Embryonic facial prominence (tissue), 1 donor: ENCODE measurements at regions not wholly inside any gene's neighbourhood (a gene's known extent, or its start where the extent isn't known, plus 50 kb on each side); places are given as distances from the start of the nearest gene placed in this dataset.

Source experiments
- DNase-seq: peaks from one replicate; pipeline ENCODE4 v3.0.0-alpha.2; 2016; ENCODE audit errors: extremely low spot score

DNA sequence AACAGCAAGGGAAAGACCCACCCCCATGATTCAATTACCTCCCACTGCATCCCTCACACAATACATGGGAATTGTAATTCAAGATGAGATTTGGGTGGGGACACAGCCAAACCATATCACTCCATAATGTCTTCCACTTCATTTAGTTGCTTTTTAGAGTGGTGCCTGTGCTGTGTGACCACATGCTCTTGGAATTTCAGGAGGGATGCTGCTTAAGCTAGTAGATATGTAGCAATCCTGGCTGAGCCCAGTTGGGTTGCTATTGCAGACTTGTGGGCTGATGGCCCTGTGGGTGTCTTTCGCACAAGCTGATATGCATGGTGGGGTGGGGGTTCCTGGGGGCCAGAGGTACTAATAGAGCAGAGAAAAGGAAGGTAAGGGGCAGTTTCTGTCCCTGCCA, 160.4 kb upstream of the SYT6 start:
- DNase-seq = no peak

DNA sequence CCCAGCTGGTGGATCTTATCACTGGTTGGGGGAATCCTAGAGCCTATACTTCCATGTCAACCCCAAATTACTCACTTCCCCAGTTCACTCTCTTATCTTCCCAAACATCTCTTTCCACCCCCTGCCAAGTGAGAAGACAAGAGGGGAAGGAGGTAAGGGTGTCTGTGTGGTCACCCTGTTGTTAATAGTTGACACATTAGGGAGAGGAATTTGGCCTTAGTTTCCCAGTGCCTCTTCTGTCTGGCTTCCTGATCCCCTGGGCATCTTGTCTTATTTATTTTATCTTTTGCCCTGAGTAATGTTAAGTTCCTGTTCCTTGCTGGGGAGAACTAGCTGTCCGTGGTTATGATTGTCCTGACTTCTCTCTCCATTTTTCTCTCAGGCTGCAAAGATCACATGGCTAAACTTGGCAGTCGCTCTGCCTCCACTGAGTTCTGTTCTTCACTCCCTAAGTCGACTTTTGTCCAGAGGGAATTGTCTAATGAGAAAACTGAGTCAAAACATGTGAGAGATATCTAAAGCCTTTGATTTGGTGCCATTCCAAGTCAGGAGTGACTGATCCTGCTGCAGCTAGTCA, 157.1 kb upstream of the SYT6 start:
- DNase-seq = no peak

DNA sequence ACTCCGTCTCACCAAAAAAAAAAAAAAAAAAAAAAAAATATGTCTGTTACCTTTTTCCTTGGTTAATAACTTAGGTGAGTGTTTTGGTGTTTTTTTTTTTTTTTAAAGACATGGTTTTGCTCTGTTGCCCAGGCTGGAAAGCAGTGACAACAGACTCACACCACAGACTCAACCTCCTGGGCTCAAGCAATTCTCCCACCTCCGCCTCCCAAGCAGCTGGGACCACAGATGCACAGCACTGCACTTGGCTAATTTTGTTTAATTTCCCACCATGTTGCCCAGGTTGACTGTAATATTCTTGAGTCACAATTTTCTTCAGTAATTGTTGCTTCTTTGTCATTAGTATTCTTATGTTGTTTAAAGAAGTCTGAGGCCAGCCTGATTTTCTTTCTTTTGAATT, 149.2 kb upstream of the SYT6 start:
- DNase-seq = no peak

DNA sequence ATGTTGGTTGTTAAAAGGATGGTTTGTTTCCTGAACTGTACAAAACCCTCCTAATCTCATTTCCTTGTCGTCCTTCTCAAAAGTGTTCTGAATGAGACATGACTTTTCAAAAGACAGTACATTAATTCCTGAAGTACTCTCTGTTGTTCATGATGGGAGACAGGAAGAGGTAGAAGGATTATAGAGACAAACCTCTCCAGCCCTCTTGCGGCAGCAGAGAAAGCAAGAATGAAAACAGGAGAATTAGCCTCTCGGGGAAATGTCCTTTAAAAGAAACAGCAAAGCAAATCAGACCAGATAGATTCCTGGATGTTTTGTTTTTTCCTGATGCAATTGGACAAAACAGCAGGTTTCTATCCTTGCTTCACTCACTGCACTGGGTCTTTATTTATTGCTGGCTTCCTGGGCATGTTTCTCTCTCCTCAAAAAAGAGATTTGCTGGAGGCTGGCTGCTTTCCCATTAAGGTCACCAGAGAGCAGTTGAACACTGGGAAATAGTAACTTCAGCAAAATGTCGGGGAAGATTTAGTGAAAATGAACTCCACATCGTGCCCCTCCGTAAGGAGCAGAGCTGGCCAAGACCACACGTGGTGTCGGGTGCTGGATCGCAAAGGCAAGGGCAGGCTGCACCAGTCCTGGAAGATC, 145.8 kb upstream of the SYT6 start:
- DNase-seq = no peak

DNA sequence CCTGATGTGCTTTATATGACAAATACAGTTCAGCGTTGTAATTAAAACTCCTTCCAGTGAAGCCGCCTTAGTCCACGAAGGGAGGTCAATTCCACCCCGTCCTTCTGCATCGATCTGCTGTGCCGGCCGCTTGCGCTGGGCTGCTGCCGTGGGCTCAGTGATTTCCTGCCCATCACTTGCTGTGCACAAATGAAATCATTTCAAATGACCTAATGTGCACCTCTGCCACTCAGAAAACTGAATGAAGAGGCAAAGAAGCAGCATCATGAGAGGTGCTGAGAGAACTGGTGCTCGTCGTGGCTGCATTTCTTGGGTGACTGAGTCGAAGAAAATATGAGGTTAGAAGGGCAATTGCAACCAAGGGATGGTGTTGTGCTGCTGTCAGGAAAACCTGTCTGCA, 144.3 kb upstream of the SYT6 start:
- no peak for DNase-seq

- DNase-seq = no peak
These were observed 142.7 kb upstream of the SYT6 start for GRCh38 chr1:114296413-114296812.

GRCh38 chr1:114295321-114295720, 141.7 kb upstream of the SYT6 start:
- DNase-seq = no peak

- DNase-seq = no peak
These were observed 139.2 kb upstream of the SYT6 start for GRCh38 chr1:114292835-114293234.

- no peak for DNase-seq
These were observed 138.5 kb upstream of the SYT6 start for GRCh38 chr1:114292194-114292593.

DNA sequence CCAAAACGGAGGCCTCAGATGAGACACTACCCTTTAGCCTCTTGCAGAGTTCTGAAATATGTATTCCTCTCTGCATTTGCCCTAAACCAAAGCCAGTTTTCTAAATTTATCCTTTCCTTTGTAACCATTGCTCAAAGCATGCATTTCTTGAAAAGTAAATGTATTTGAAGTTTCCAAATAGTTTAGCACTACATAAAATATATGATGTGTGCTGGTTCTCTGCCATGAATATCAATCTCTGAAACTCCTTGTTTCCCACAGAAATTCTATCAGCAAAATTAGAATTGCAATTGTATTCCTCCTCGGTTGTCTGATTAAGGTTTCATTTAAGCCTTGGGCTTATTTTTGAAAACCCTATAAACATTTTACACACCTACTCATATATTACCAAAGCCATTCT, 137.1 kb upstream of the SYT6 start:
- no peak for DNase-seq

GRCh38 chr1:114290341-114290740, 136.7 kb upstream of the SYT6 start:
- no peak for DNase-seq

DNA sequence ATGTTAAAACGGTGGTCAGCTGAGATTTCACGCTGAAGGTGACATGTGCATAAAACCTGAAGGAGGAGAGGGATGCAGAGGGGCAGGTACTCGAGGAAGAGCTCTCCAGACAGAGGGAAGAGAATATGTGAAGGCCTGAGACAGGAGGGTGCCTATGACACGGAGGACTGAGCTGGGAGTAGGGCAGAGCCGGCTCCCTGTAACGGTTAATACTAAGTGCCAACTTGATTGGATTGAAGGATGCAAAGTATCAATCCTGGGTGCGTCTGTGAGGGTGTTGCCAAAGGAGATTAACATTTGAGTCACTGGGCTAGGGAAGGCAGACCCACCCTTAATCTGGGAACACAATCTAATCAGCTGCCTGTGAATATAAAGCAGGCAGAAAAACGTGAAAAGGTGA, 136.2 kb upstream of the SYT6 start:
- no peak for DNase-seq

DNA sequence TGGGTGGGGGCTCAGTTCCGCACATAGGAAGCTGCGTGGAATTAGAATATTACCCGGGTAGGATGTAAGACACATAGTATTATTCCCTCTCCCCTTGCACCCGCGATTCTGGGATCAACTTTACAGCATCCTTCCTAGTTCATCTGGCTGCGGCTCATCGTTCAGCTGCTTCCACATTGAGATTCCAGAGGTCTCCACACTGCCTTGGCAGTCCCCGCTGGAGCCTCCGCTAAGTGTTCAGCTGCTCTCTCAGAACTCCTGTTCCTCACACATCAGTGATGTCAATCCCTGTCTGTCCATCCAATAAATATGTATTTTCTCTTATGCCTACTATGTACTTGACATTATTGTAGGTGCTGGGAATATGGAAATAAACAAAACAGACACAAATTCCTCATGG, 135.6 kb upstream of the SYT6 start:
- DNase-seq = no peak

DNA sequence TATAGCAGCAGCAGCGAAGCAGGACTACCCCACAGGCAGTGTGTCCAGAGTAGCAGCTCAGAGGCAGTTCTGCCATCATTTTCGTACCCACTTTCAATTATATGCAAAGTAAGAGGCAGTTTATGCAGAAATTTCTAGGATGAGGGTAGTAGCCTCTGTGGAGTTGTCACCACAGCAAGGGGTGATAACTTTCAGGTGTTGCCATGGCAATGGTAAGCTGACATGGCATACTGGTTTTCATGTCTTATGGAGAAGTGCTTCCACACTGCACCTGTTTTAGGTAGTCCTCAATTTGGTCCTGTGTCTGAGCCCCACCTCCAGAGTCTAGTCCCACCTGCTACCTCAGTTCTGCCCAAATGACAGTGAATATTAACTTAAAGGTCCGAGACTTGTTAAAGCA, 133.3 kb upstream of the SYT6 start:
- no peak for DNase-seq

GRCh38 chr1:114286179-114286578, 132.5 kb upstream of the SYT6 start:
- DNase-seq = no peak

DNA sequence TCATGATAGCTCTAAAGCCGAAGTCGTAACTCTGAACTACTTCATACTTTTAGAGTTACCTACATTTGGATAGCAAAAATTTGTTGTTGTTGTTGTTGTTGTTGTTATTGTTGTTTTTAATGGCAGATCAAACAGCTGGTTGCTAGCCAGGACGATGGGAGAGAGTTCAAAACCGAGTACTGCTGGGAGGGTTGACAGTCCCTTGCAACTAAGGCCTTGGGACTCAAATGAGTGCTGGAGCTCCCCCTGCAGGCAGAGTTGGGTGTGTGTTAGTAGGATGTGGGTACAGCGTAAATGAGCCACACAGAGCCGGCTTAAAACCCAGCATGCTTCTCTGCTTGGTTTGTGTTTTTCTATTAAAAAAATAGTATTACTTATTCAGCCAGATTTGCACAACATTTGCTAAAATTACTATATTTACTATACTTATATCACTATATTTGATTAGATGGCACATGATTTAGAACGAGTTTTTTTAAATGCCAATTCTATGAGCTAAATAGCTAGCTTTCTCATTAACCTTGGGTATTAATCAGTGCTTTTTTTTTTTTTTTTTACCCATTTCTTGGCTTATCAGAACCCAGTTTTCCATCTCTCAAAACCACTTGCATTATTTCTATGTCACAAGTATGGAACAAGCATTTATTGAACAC, 129.2 kb upstream of the SYT6 start:
- peak; percentile 18 for DNase-seq

GRCh38 chr1:114278911-114279310, 125.2 kb upstream of the SYT6 start:
- DNase-seq = no peak

DNA sequence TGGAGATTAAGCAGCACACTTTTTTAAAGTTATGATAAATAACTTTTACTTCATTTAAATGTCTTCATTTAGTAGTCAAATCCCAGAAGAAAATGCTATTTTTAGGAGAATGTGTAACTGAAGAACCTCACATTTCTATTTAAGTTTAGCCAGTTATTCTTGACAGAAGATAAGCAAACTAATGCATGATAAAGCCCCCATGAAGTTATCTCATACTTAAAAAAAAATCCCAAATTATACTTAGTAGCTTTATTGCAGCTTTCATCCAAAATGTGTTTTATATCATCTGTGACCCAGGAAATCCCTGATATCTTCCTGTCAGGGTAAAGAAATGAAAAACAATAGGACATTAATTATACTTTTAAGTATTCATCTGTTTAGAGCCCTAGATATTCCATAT, 124.8 kb upstream of the SYT6 start:
- DNase-seq = no peak

- no peak for DNase-seq
These were observed 121.1 kb upstream of the SYT6 start for GRCh38 chr1:114274621-114275317.

DNA sequence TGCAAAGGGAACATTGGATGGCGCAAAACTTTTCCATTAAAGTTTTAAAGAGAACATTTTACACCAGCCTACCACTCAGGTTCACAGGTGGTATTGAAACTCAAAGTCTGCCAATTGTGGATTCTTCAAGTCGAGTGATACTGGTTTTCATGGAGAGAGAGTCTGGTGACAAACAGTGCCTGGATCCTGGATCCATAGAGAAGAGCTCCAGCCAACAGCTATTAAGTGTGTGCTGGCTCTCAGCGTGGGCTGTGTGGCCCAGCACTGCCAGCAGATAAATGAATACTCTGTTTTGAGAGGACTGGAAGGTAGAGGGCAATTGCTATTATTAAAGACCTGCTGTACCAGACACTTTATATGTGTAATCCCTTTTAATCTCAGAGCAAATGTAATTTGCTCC, 118.9 kb upstream of the SYT6 start:
- no peak for DNase-seq

DNA sequence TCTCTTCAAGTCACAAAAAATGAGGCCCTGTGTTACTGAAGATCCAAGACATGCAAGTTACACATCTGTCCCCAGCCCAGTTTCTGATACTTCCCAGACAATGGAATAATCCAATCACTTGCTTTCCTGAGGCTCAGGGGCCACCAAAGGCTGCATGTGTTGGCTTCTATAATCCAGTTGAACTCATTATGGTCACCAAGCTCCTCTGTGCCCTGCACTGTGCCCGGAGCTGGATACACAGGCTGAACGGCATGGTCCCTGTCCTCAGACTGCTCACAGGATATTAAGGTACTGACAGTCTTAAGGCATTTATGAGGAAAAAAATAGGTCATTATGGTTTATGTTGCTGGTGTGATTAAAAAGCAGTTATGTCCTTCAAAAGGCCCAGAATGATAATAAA, 117.0 kb upstream of the SYT6 start:
- DNase-seq = no peak

DNA sequence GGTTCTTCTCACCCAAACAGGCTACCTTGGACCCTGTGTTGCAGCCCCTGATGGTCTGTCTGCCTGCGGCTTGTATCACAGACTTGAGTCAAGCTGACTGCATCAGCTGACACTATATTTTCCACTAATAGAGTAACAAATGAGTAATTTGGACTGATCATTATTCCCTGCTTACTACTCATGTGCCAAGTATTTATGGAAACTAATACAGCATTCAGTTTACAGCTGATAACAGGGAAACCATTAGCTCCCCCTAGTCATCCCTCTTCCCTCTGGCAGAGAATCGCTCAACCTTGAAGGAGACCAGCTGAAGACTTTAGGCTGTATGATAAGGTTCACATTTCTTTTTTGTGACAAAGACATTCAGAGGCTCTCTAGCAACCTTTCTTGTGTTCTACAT, 116.6 kb upstream of the SYT6 start:
- no peak for DNase-seq

- no peak for DNase-seq
These were observed 115.9 kb upstream of the SYT6 start for GRCh38 chr1:114269539-114269938.
